Endometrial microvascular endothelial cells (primary cell): ENCODE measurements at regions not wholly inside any gene's neighbourhood (a gene's known extent, or its start where the extent isn't known, plus 50 kb on each side); places are given as distances from the start of the nearest gene placed in this dataset.

Experiments
- in situ Hi-C: cut with HindIII; loops from 2 replicates; pipeline ENCODE4 v1.10.0; 2017; ENCODE audit warnings: low sequenced_read_pairs, low pct_unique_long_range_greater_than_20kb; ENCODE audit errors: inconsistent ontology term

- in situ Hi-C loops: no loop called here
Observed at GRCh38 chr6:148250975-148251685, 91.5 kb upstream of the SASH1 start.

- in situ Hi-C loops: no loop called here
Observed at GRCh38 chr6:148251891-148252290, 90.7 kb upstream of the SASH1 start.

- in situ Hi-C loops: no loop called here
Observed at GRCh38 chr6:148257810-148258209, 84.8 kb upstream of the SASH1 start.

GRCh38 chr6:148258868-148259267 lies 83.8 kb upstream of the SASH1 start:
- in situ Hi-C loops: no loop called here

- in situ Hi-C loops: no loop called here
Observed at GRCh38 chr6:148261470-148261869, 81.2 kb upstream of the SASH1 start.

- in situ Hi-C loops: no loop called here
Observed at GRCh38 chr6:148263010-148263409, 79.6 kb upstream of the SASH1 start.

- in situ Hi-C loops: no loop called here
Observed at GRCh38 chr6:148263961-148264360, 78.7 kb upstream of the SASH1 start.

- in situ Hi-C loops: loop anchor here (5.0 kb wide), 1 partner anchor 47 kb away; no protein-coding TSS in a partner anchor
Observed at GRCh38 chr6:148265054-148265453, 77.6 kb upstream of the SASH1 start.

GRCh38 chr6:148269386-148269785 lies 73.3 kb upstream of the SASH1 start:
- in situ Hi-C loops: loop anchor here (5.0 kb wide), 1 partner anchor 43 kb away; no protein-coding TSS in a partner anchor

- in situ Hi-C loops: loop anchor here (5.0 kb wide), 1 partner anchor 95 kb away; no protein-coding TSS in a partner anchor
Observed at GRCh38 chr6:148271711-148272439, 70.8 kb upstream of the SASH1 start.

- in situ Hi-C loops: loop anchor here (5.0 kb wide), 1 partner anchor 95 kb away; no protein-coding TSS in a partner anchor
Observed at GRCh38 chr6:148272597-148272996, 70.0 kb upstream of the SASH1 start.

GRCh38 chr6:148273962-148274752 lies 68.5 kb upstream of the SASH1 start:
- in situ Hi-C loops: loop anchor here (5.0 kb wide), 1 partner anchor 93 kb away; no protein-coding TSS in a partner anchor

GRCh38 chr6:148274809-148275208 lies 67.8 kb upstream of the SASH1 start:
- in situ Hi-C loops: loop anchor here (5.0 kb wide), 1 partner anchor 92 kb away; no protein-coding TSS in a partner anchor

GRCh38 chr6:148285205-148285604 lies 57.4 kb upstream of the SASH1 start:
- in situ Hi-C loops: no loop called here

GRCh38 chr6:148286563-148286962 lies 56.1 kb upstream of the SASH1 start:
- in situ Hi-C loops: no loop called here

- in situ Hi-C loops: no loop called here
Observed at GRCh38 chr6:148287623-148288333, 54.9 kb upstream of the SASH1 start.

GRCh38 chr6:148288541-148288940 lies 54.1 kb upstream of the SASH1 start:
- in situ Hi-C loops: no loop called here

GRCh38 chr6:148289153-148289552 lies 53.5 kb upstream of the SASH1 start:
- in situ Hi-C loops: no loop called here

- in situ Hi-C loops: no loop called here
Observed at GRCh38 chr6:148291876-148292275, 50.8 kb upstream of the SASH1 start.
